GM12878 (cell line): ENCODE measurements at regions not wholly inside any gene's neighbourhood (a gene's known extent, or its start where the extent isn't known, plus 50 kb on each side); places are given as distances from the start of the nearest gene placed in this dataset.

Experiments used
- ATAC-seq: fragments of 200-7000 bp; cut with Tn5 transposase; 3 replicates; pipeline ENCODE4 v1.9.1; 2020; ENCODE audit warnings: mild to moderate bottlenecking, moderate library complexity
- BruUV-seq: library from RNA; stranded (reverse); fragments of 400-500 nt; replicated peaks from 2 replicates; lab custom pipeline; 2021; lab: Mats Ljungman, UMichigan
- CTCF ChIA-PET: fragments of 300-600 bp; sonication (Branson Sonifier 250); formaldehyde crosslinking; extraction: SDS; loops from one replicate; lab custom pipeline; 2021; ENCODE audit warnings: inconsistent platforms; lab: Yijun Ruan, JAX
- POLR2A ChIA-PET: fragments of 350-600 bp; formaldehyde crosslinking; extraction: SDS; loops from one replicate; lab custom pipeline; 2021; ENCODE audit warnings: inconsistent platforms; lab: Charles Lee
- RAD21 ChIA-PET: fragments of 300-600 bp; sonication (Branson Sonifier 250); formaldehyde crosslinking; loops from one replicate; lab custom pipeline; 2023; ENCODE audit warnings: antibody characterized with exemption; ENCODE audit not compliant: unreplicated experiment; lab: Charles Lee
- SMC1A ChIA-PET: fragments of 300-600 bp; sonication (Branson Sonifier 250); formaldehyde crosslinking; loops from one replicate; lab custom pipeline; 2023; ENCODE audit not compliant: unreplicated experiment, uncharacterized antibody; lab: Charles Lee
- DNase-seq: peaks from one replicate; pipeline ENCODE4 v3.0.0-alpha.2; 2011; ENCODE audit warnings: low read depth, low spot score
- FAIRE-seq: peaks from 3 replicates; lab custom pipeline; 2011; peaks lifted over from hg19 to GRCh38; lab: Jason Lieb, UNC
- H2AFZ ChIP-seq: 2 replicates; pipeline ENCODE4 v1.6.0; 2011; ENCODE audit warnings: low read depth, low read length, control low read depth; ENCODE audit not compliant: control insufficient read depth
- H3K27ac ChIP-seq: 2 replicates; pipeline ENCODE4 v1.5.1; 2011; ENCODE audit warnings: control low read depth; ENCODE audit not compliant: control insufficient read depth, insufficient read depth
- H3K27me3 ChIP-seq, 2 experiments: replicated peaks in 1 of 2; 2 replicates each; pipeline versions ENCODE4 v1.6.0 to v1.6.1; 2011; ENCODE audit warnings: low read length in 1 of 2; ENCODE audit not compliant: control insufficient read depth in 2 of 2, insufficient read depth in 2 of 2
- H3K36me3 ChIP-seq, 2 experiments: 2 replicates each; pipeline ENCODE4 v1.5.1; 2011; ENCODE audit warnings: low read length in 1 of 2; ENCODE audit not compliant: control insufficient read depth in 2 of 2, insufficient read depth in 2 of 2
- H3K4me1 ChIP-seq: 2 replicates; pipeline ENCODE4 v1.6.1; 2011; ENCODE audit warnings: mild to moderate bottlenecking, low read length, moderate library complexity, mixed read lengths; ENCODE audit not compliant: control insufficient read depth, insufficient read depth
- H3K4me2 ChIP-seq: 2 replicates; pipeline ENCODE4 v1.6.0; 2011; ENCODE audit warnings: control low read depth; ENCODE audit not compliant: control insufficient read depth, insufficient read depth
- H3K4me3 ChIP-seq: fragments of 200-600 bp; sonication (generic); 2 replicates; pipeline ENCODE4 v1.5.1; 2016
- H3K79me2 ChIP-seq: 2 replicates; pipeline ENCODE4 v1.6.0; 2011; ENCODE audit warnings: low read length; ENCODE audit not compliant: control insufficient read depth, insufficient read depth
- H3K9ac ChIP-seq: 2 replicates; pipeline ENCODE4 v1.8.0; 2011; ENCODE audit warnings: low read length, control low read depth, mixed read lengths; ENCODE audit not compliant: control insufficient read depth, insufficient read depth
- H3K9me3 ChIP-seq: replicated peaks from 3 replicates; pipeline ENCODE4 v1.5.1; 2011; ENCODE audit warnings: mild to moderate bottlenecking, low read length; ENCODE audit not compliant: control insufficient read depth, insufficient read depth
- H4K20me1 ChIP-seq: 2 replicates; pipeline ENCODE4 v1.6.0; 2011; ENCODE audit not compliant: control insufficient read depth, insufficient read depth
- BCL11A ChIP-seq: IDR thresholded peaks from 2 replicates; pipeline ENCODE4 v1.6.1; 2011; ENCODE audit warnings: low read depth, low read length
- CHD4 ChIP-seq: fragments of 200-600 bp; sonication (generic); IDR thresholded peaks from 2 replicates; pipeline ENCODE4 v1.6.1; 2016; ENCODE audit warnings: mild to moderate bottlenecking
- IRF5 ChIP-seq: fragments of 450-650 bp; IDR thresholded peaks from 2 replicates; pipeline ENCODE4 v1.6.1; 2017; ENCODE audit warnings: borderline replicate concordance
- MTA3 ChIP-seq: IDR thresholded peaks from 2 replicates; pipeline ENCODE4 v1.6.1; 2012; ENCODE audit warnings: low read length, inconsistent platforms, borderline replicate concordance
- MYC ChIP-seq: IDR thresholded peaks from 2 replicates; pipeline ENCODE4 v1.6.1; 2011; ENCODE audit warnings: mild to moderate bottlenecking, low read length, moderate library complexity, inconsistent platforms; ENCODE audit not compliant: insufficient read depth, insufficient replicate concordance, insufficient read length, severe bottlenecking
- NFYA ChIP-seq: IDR thresholded peaks from 2 replicates; pipeline ENCODE4 v1.6.1; 2011; ENCODE audit warnings: low read depth, mild to moderate bottlenecking, low read length, improper control_type of control experiment, borderline replicate concordance
- NR2C1 ChIP-seq: fragments of 450-650 bp; IDR thresholded peaks from 2 replicates; pipeline ENCODE4 v1.6.1; 2017; ENCODE audit warnings: antibody characterized with exemption, mild to moderate bottlenecking, moderate library complexity
- NR2F1 ChIP-seq: fragments of 450-650 bp; conservative IDR thresholded peaks from 2 replicates; pipeline ENCODE4 v1.6.1; 2017; ENCODE audit warnings: mild to moderate bottlenecking
- PAX5 ChIP-seq: IDR thresholded peaks from 2 replicates; pipeline ENCODE4 v1.6.1; 2011; ENCODE audit warnings: low read depth, low read length, borderline replicate concordance
- RAD51 ChIP-seq: fragments of 450-650 bp; IDR thresholded peaks from 2 replicates; pipeline ENCODE4 v1.6.1; 2016; ENCODE audit warnings: moderate library complexity, mild to moderate bottlenecking, inconsistent platforms
- RFX5 ChIP-seq: IDR thresholded peaks from 2 replicates; pipeline ENCODE4 v1.6.1; 2011; ENCODE audit warnings: low read depth, low read length, improper control_type of control experiment
- SMAD1 ChIP-seq: fragments of 450-650 bp; IDR thresholded peaks from 2 replicates; pipeline ENCODE4 v1.6.1; 2018; ENCODE audit warnings: mild to moderate bottlenecking, low read depth; ENCODE audit not compliant: partially characterized antibody
- SRF ChIP-seq, 2 experiments: IDR thresholded peaks; 2 replicates each; pipeline ENCODE4 v1.6.1; 2011; ENCODE audit warnings: low read depth in 2 of 2, low read length in 2 of 2, mild to moderate bottlenecking in 1 of 2, moderate library complexity in 1 of 2
- WRNIP1 ChIP-seq: IDR thresholded peaks from 2 replicates; pipeline ENCODE4 v1.6.1; 2011; ENCODE audit warnings: low read depth, low read length, improper control_type of control experiment, borderline replicate concordance
- ZBED1 ChIP-seq: IDR thresholded peaks from 2 replicates; pipeline ENCODE4 v1.6.1; 2016; ENCODE audit warnings: borderline replicate concordance
- ZBTB4 ChIP-seq: fragments of 450-650 bp; formaldehyde crosslinking; IDR thresholded peaks from 2 replicates; pipeline ENCODE4 v1.4.0; 2022; ENCODE audit warnings: mild to moderate bottlenecking, moderate library complexity
- ZNF622 ChIP-seq: fragments of 450-650 bp; IDR thresholded peaks from 2 replicates; pipeline ENCODE4 v1.6.1; 2017; ENCODE audit warnings: mild to moderate bottlenecking, inconsistent platforms
- WGBS: methylation state at CpG from one replicate; pipeline ENCODE4 v1.1.6; 2016; ENCODE audit warnings: low lambda C conversion rate; ENCODE audit not compliant: insufficient replicate concordance, insufficient coverage; ENCODE audit errors: missing lambda C conversion rate; 5-methylcytosine and 5-hydroxymethylcytosine counted together
- in situ Hi-C: fragments of 300-500 bp; cut with MboI; formaldehyde crosslinking; loops from 9 replicates; pipeline ENCODE4 v1.14.3; 2018; ENCODE audit warnings: mixed read lengths
- intact Hi-C: fragments of 100-400 bp; cut with micrococcal nuclease; formaldehyde crosslinking; loops from one replicate; pipeline ENCODE4 v1.14.2; 2022; ENCODE audit not compliant: unreplicated experiment

- no peaks in the 10 kb centered on the region for H3K36me3 ChIP-seq
- intact Hi-C loops, result no loop called here
- no peak overlapping the region for H3K9ac ChIP-seq
- ChIA-PET POLR2A (no interaction called here), SMC1A (interaction anchor here (0.6 kb wide), 1 partner anchor 255 kb away, joined by 3 read pairs; no protein-coding TSS in a partner anchor), CTCF (no interaction called here), RAD21 (no interaction called here)
- DNase-seq (no peak), ATAC-seq (no peak), FAIRE-seq (no peak)
- no peaks in the 10 kb centered on the region for H3K27me3 ChIP-seq
- H3K9me3 ChIP-seq, result no peaks in the 10 kb centered on the region
- no peaks in the 10 kb centered on the region for H3K79me2 ChIP-seq
- H3K27ac ChIP-seq, result no peak overlapping the region
- no TSS peak for BruUV-seq
- no peak overlapping the region for H2AFZ ChIP-seq
- 0% methylated on average over 1 of the region's 1 CpG for WGBS
- in situ Hi-C loops, result no loop called here
- no peak overlapping the region for H3K4me3 ChIP-seq
- no peak overlapping the region for H3K4me2 ChIP-seq
- no peaks in the 10 kb centered on the region for H4K20me1 ChIP-seq
- H3K4me1 ChIP-seq, result no peaks in the 10 kb centered on the region
- TF ChIP-seq NR2F1 (no peak), SMAD1 (no peak), ZBED1 (no peak), IRF5 (no peak), MYC (no peak), NR2C1 (no peak), MTA3 (no peak)
Observed at GRCh38 chr4:31844350-31844749, 1124.2 kb downstream of the PCDH7 start.

DNA sequence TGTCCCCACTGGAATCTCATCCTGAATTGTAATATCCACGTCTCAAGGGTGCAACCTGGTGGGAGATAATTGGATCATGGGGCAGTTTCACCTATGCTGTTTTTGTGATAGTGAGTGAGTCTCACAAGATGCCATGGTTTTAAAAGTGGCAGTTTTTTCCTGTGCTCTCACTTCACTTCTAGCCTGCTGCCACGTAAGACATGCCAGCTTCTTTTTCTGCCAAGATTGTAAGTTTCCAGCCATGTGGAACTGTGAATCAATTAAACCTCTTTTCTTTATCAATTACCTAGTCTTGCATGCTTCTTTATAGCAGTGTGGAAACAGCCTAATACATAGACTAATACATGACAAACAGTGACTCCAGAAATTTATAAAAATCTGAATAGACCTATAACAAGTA lies 1131.8 kb downstream of the PCDH7 start:
- H3K4me3 ChIP-seq, result no peak overlapping the region
- ChIA-PET SMC1A (no interaction called here), POLR2A (interaction anchor here (0.6 kb wide), 1 partner anchor 1000 kb away, joined by 4 read pairs; no protein-coding TSS in a partner anchor), RAD21 (no interaction called here), CTCF (no interaction called here)
- WGBS, result 0% methylated on average over 2 of the region's 2 CpGs
- no peaks in the 10 kb centered on the region for H3K4me1 ChIP-seq
- H3K79me2 ChIP-seq, result no peaks in the 10 kb centered on the region
- no peaks in the 10 kb centered on the region for H3K9me3 ChIP-seq
- no peak for DNase-seq
- H2AFZ ChIP-seq, result no peak overlapping the region
- no TSS peak for BruUV-seq
- FAIRE-seq, result no peak
- H3K27ac ChIP-seq, result no peak overlapping the region
- no peaks in the 10 kb centered on the region for H3K36me3 ChIP-seq
- in situ Hi-C loops (no loop called here), intact Hi-C loops (no loop called here)
- no peaks in the 10 kb centered on the region for H4K20me1 ChIP-seq
- no peak overlapping the region for H3K4me2 ChIP-seq
- no peaks in the 10 kb centered on the region for H3K27me3 ChIP-seq
- H3K9ac ChIP-seq, result no peak overlapping the region
- ATAC-seq, result no peak
- no peak for TF ChIP-seq RFX5
- no peak for TF ChIP-seq RAD51
- TF ChIP-seq WRNIP1, result no peak
- TF ChIP-seq ZNF622, result no peak
- no peak for TF ChIP-seq BCL11A
- no peak for TF ChIP-seq PAX5
- no peak for TF ChIP-seq SRF (IDR thresholded peaks at IDR 0.05; ENCODE audit: low read depth in 2 of 2, low read length in 2 of 2)
- TF ChIP-seq CHD4, result no peak
- TF ChIP-seq NFYA, result no peak
- no peak for TF ChIP-seq NR2F1
- no peak for TF ChIP-seq ZBTB4 (CRISPR knock-in tag)
